Testis (tissue), 2 donors: ENCODE measurements at regions not wholly inside any gene's neighbourhood (a gene's known extent, or its start where the extent isn't known, plus 50 kb on each side); places are given as distances from the start of the nearest gene placed in this dataset.
"Not testable (repeated sequence)": the region's sequence is repeated elsewhere in the genome, so short reads cannot be mapped to it uniquely, and the experiment has no call there.

Experiments used
- CTCF ChIP-seq, 3 experiments: fragments of 450-650 bp in 2 of 3; fragments of 200-600 bp in 1 of 3; sonication (generic) in 1 of 3; IDR thresholded peaks; one replicate each; pipeline ENCODE4 v1.5.1; 2016 to 2019; ENCODE audit warnings: antibody characterized with exemption in 3 of 3, mild to moderate bottlenecking in 2 of 3, moderate library complexity in 1 of 3
- POLR2A ChIP-seq: fragments of 450-650 bp; IDR thresholded peaks from one replicate; pipeline ENCODE4 v1.6.1; 2017; ENCODE audit warnings: antibody characterized with exemption, mild to moderate bottlenecking, moderate library complexity

GRCh38 chr9:61374390-61374789 is 184.6 kb downstream of the SPATA31A7 start:
- not testable (repeated sequence) for TF ChIP-seq CTCF (IDR thresholded peaks at IDR 0.05); POLR2A
